Gastroesophageal sphincter (tissue), 4 donors: ENCODE measurements at regions not wholly inside any gene's neighbourhood (a gene's known extent, or its start where the extent isn't known, plus 50 kb on each side); places are given as distances from the start of the nearest gene placed in this dataset.

Experiments
- ATAC-seq: fragments of 150-250 bp; one replicate; pipeline ENCODE4 v1.9.1; 2016; ENCODE audit warnings: mild to moderate bottlenecking, moderate library complexity
- H3K27ac ChIP-seq, 4 donors: fragments of 200-600 bp; sonication (generic) in 3 of 4; 1 replicate in 3 of 4; 2 replicates in 1 of 4; pipeline ENCODE4 v1.5.1; 2016 to 2019
- H3K27me3 ChIP-seq: fragments of 200-600 bp; sonication (generic); one replicate; pipeline ENCODE4 v1.5.1; 2019
- H3K36me3 ChIP-seq, 2 donors: fragments of 200-600 bp; sonication (generic); one replicate each; pipeline ENCODE4 v1.5.1; 2019; ENCODE audit warnings: control low read depth in 1 of 2
- H3K4me1 ChIP-seq, 3 donors: fragments of 200-600 bp; sonication (generic); 1 replicate in 2 of 3; 2 replicates in 1 of 3; pipeline ENCODE4 v1.5.1; 2016 to 2019; ENCODE audit warnings: control low read depth in 2 of 3
- H3K4me3 ChIP-seq, 2 donors: fragments of 200-600 bp; sonication (generic); one replicate each; pipeline ENCODE4 v1.5.1; 2019; ENCODE audit warnings: mild to moderate bottlenecking in 1 of 2, moderate library complexity in 1 of 2
- H3K9me3 ChIP-seq, 3 donors: fragments of 200-600 bp; sonication (generic); one replicate each; pipeline ENCODE4 v1.5.1; 2017 to 2019; ENCODE audit warnings: control low read depth in 2 of 3
- CTCF ChIP-seq, 4 experiments: fragments of 200-600 bp in 2 of 4; fragments of 450-650 bp in 2 of 4; sonication (generic) in 1 of 4; IDR thresholded peaks; one replicate each; pipeline ENCODE4 v1.5.1; 2017 to 2019; ENCODE audit warnings: antibody characterized with exemption in 4 of 4, mild to moderate bottlenecking in 2 of 4, moderate library complexity in 2 of 4
- EP300 ChIP-seq: sonication (generic); formaldehyde crosslinking; IDR thresholded peaks from one replicate; pipeline ENCODE4 v1.6.1; 2017; ENCODE audit warnings: antibody characterized with exemption, mild to moderate bottlenecking
- POLR2A ChIP-seq, 2 donors: fragments of 450-650 bp; IDR thresholded peaks; one replicate each; pipeline ENCODE4 v1.6.1; 2017; ENCODE audit warnings: antibody characterized with exemption in 2 of 2, mild to moderate bottlenecking in 2 of 2, moderate library complexity in 1 of 2
- POLR2AphosphoS5 ChIP-seq: sonication (generic); formaldehyde crosslinking; IDR thresholded peaks from one replicate; pipeline ENCODE4 v1.6.1; 2017; ENCODE audit warnings: antibody characterized with exemption
- WGBS, 2 donors: methylation state at CpG; one replicate each; pipeline ENCODE4 v1.1.5; 2018; ENCODE audit warnings: low coverage in 1 of 2; 5-methylcytosine and 5-hydroxymethylcytosine counted together

GRCh38 chr4:151940926-151941617, 180.3 kb upstream of the GATB start:
- H3K27ac ChIP-seq: no peak overlapping the region
- no peak for ATAC-seq
- 85 to 95% methylated on average over 3 of the region's 3 CpGs for WGBS, 2 donors
- no peaks in the 10 kb centered on the region for H3K9me3 ChIP-seq
- no peaks in the 10 kb centered on the region for H3K36me3 ChIP-seq
- no peak for TF ChIP-seq POLR2A (IDR thresholded peaks at IDR 0.05)
- no peaks in the 10 kb centered on the region for H3K4me1 ChIP-seq
- no peak overlapping the region for H3K4me3 ChIP-seq
- no peaks in the 10 kb centered on the region for H3K27me3 ChIP-seq

GRCh38 chr4:151940291-151940690, 179.5 kb upstream of the GATB start:
- H3K4me3 ChIP-seq: no peak overlapping the region
- WGBS, 2 donors: 87 to 100% methylated on average over 1 to 2 of the region's 2 CpGs
- no peaks in the 10 kb centered on the region for H3K4me1 ChIP-seq
- H3K9me3 ChIP-seq: no peaks in the 10 kb centered on the region
- H3K27me3 ChIP-seq: no peaks in the 10 kb centered on the region
- no peak for TF ChIP-seq POLR2A (IDR thresholded peaks at IDR 0.05)
- TF ChIP-seq EP300: no peak
- TF ChIP-seq CTCF (IDR thresholded peaks at IDR 0.05): no peak
- no peak for TF ChIP-seq POLR2AphosphoS5
- no peak overlapping the region for H3K27ac ChIP-seq
- no peak for ATAC-seq
- no peaks in the 10 kb centered on the region for H3K36me3 ChIP-seq

GRCh38 chr4:151939670-151940069, 178.9 kb upstream of the GATB start:
- no peak overlapping the region for H3K27ac ChIP-seq
- TF ChIP-seq POLR2AphosphoS5 (no peak), POLR2A (IDR thresholded peaks at IDR 0.05) (no peak), EP300 (no peak), CTCF (IDR thresholded peaks at IDR 0.05) (no peak)
- no peaks in the 10 kb centered on the region for H3K36me3 ChIP-seq
- no peak for ATAC-seq
- WGBS, 2 donors: 83 to 100% methylated on average over 3 of the region's 3 CpGs
- no peaks in the 10 kb centered on the region for H3K9me3 ChIP-seq
- no peaks in the 10 kb centered on the region for H3K4me1 ChIP-seq
- H3K4me3 ChIP-seq: no peak overlapping the region
- no peaks in the 10 kb centered on the region for H3K27me3 ChIP-seq

GRCh38 chr4:151935411-151935810, 174.6 kb upstream of the GATB start:
- no peak overlapping the region for H3K4me3 ChIP-seq
- no peaks in the 10 kb centered on the region for H3K4me1 ChIP-seq
- ATAC-seq: no peak
- TF ChIP-seq EP300 (no peak), CTCF (IDR thresholded peaks at IDR 0.05) (no peak), POLR2A (IDR thresholded peaks at IDR 0.05) (no peak), POLR2AphosphoS5 (no peak)
- no peaks in the 10 kb centered on the region for H3K36me3 ChIP-seq
- H3K9me3 ChIP-seq: no peaks in the 10 kb centered on the region
- no peak overlapping the region for H3K27ac ChIP-seq
- WGBS, 2 donors: 83% methylated on average over 1 of the region's 1 CpG; no CpG with 5 or more reads in 1 of the 2 donors
- H3K27me3 ChIP-seq: no peaks in the 10 kb centered on the region

- Histone ChIP-seq H3K9me3 (no peaks in the 10 kb centered on the region), H3K4me1 (no peaks in the 10 kb centered on the region), H3K27me3 (no peaks in the 10 kb centered on the region), H3K36me3 (no peaks in the 10 kb centered on the region), H3K27ac (no peak overlapping the region), H3K4me3 (no peak overlapping the region)
- ATAC-seq: no peak
- 88 to 89% methylated on average over 3 to 4 of the region's 5 CpGs for WGBS, 2 donors
- no peak for TF ChIP-seq EP300
- no peak for TF ChIP-seq POLR2AphosphoS5
- TF ChIP-seq POLR2A (IDR thresholded peaks at IDR 0.05): no peak
- no peak for TF ChIP-seq CTCF (IDR thresholded peaks at IDR 0.05)
These were observed 174.0 kb upstream of the GATB start for GRCh38 chr4:151934766-151935165.
